ACC112 (cell line): ENCODE measurements at regions not wholly inside any gene's neighbourhood (a gene's known extent, or its start where the extent isn't known, plus 50 kb on each side); places are given as distances from the start of the nearest gene placed in this dataset.

Experiments used
- H2AFZ ChIP-seq: fragments of 200-600 bp; sonication (generic); one replicate; pipeline ENCODE4 v1.6.0; 2017; ENCODE audit warnings: antibody characterized with exemption, low read length; ENCODE audit not compliant: unreplicated experiment
- H3K27ac ChIP-seq: fragments of 200-600 bp; sonication (generic); 2 replicates; pipeline ENCODE4 v1.5.1; 2014; ENCODE audit warnings: low read depth, mild to moderate bottlenecking, antibody characterized with exemption, low read length, moderate library complexity
- H3K27me3 ChIP-seq: fragments of 200-600 bp; sonication (generic); 2 replicates; pipeline ENCODE4 v1.6.1; 2014; ENCODE audit warnings: mild to moderate bottlenecking, antibody characterized with exemption, low read length, moderate library complexity, mixed read lengths; ENCODE audit not compliant: insufficient read depth
- H3K36me3 ChIP-seq: fragments of 200-600 bp; sonication (generic); 2 replicates; pipeline ENCODE4 v1.6.1; 2016; ENCODE audit warnings: mild to moderate bottlenecking, antibody characterized with exemption, low read length, moderate library complexity, mixed read lengths; ENCODE audit not compliant: insufficient read depth
- H3K4me1 ChIP-seq: fragments of 200-600 bp; sonication (generic); one replicate; pipeline ENCODE4 v1.6.1; 2016; ENCODE audit warnings: low read length, mixed read lengths; ENCODE audit not compliant: insufficient read depth, unreplicated experiment, control insufficient read depth
- H3K4me3 ChIP-seq: fragments of 200-600 bp; sonication (generic); 2 replicates; pipeline ENCODE4 v1.5.1; 2014; ENCODE audit warnings: mild to moderate bottlenecking, low read depth, low read length
- H3K79me2 ChIP-seq: fragments of 200-600 bp; sonication (generic); one replicate; pipeline ENCODE4 v1.6.0; 2016; ENCODE audit warnings: low read length; ENCODE audit not compliant: control insufficient read depth, unreplicated experiment, insufficient read depth

- Histone ChIP-seq H3K27me3 (no peaks in the 10 kb centered on the region), H3K36me3 (no peaks in the 10 kb centered on the region), H3K79me2 (no peaks in the 10 kb centered on the region), H3K4me1 (no peaks in the 10 kb centered on the region), H3K27ac (no peak overlapping the region), H2AFZ (no peak overlapping the region), H3K4me3 (no peak overlapping the region)
Observed at GRCh38 chr14:98725191-98725590, 546.8 kb downstream of the BCL11B start.

- H3K4me3 ChIP-seq: no peak overlapping the region
- H3K27me3 ChIP-seq: no peaks in the 10 kb centered on the region
- no peak overlapping the region for H2AFZ ChIP-seq
- H3K36me3 ChIP-seq: no peaks in the 10 kb centered on the region
- no peaks in the 10 kb centered on the region for H3K4me1 ChIP-seq
- H3K27ac ChIP-seq: no peak overlapping the region
- H3K79me2 ChIP-seq: no peaks in the 10 kb centered on the region
Observed at GRCh38 chr14:98725676-98726075, 546.3 kb downstream of the BCL11B start.

GRCh38 chr14:98726585-98727405, 545.2 kb downstream of the BCL11B start:
- no peak overlapping the region for H3K27ac ChIP-seq
- H2AFZ ChIP-seq: no peak overlapping the region
- no peaks in the 10 kb centered on the region for H3K4me1 ChIP-seq
- H3K79me2 ChIP-seq: no peaks in the 10 kb centered on the region
- no peak overlapping the region for H3K4me3 ChIP-seq
- no peaks in the 10 kb centered on the region for H3K36me3 ChIP-seq
- H3K27me3 ChIP-seq: no peaks in the 10 kb centered on the region

GRCh38 chr14:98728024-98728423, 544.0 kb downstream of the BCL11B start:
- Histone ChIP-seq H3K36me3 (no peaks in the 10 kb centered on the region), H3K4me1 (no peaks in the 10 kb centered on the region), H3K79me2 (no peaks in the 10 kb centered on the region), H3K27me3 (no peaks in the 10 kb centered on the region), H2AFZ (no peak overlapping the region), H3K27ac (no peak overlapping the region), H3K4me3 (no peak overlapping the region)

- H3K4me1 ChIP-seq: no peaks in the 10 kb centered on the region
- H3K79me2 ChIP-seq: no peaks in the 10 kb centered on the region
- no peak overlapping the region for H3K27ac ChIP-seq
- H3K27me3 ChIP-seq: no peaks in the 10 kb centered on the region
- no peak overlapping the region for H2AFZ ChIP-seq
- H3K4me3 ChIP-seq: no peak overlapping the region
- H3K36me3 ChIP-seq: no peaks in the 10 kb centered on the region
Observed at GRCh38 chr14:98728836-98729235, 543.2 kb downstream of the BCL11B start.

GRCh38 chr14:98731286-98731685, 540.7 kb downstream of the BCL11B start:
- Histone ChIP-seq H2AFZ (no peak overlapping the region), H3K4me3 (no peak overlapping the region), H3K27me3 (no peaks in the 10 kb centered on the region), H3K4me1 (no peaks in the 10 kb centered on the region), H3K36me3 (no peaks in the 10 kb centered on the region), H3K27ac (no peak overlapping the region), H3K79me2 (no peaks in the 10 kb centered on the region)

GRCh38 chr14:98731701-98732100, 540.3 kb downstream of the BCL11B start:
- Histone ChIP-seq H3K4me1 (no peaks in the 10 kb centered on the region), H2AFZ (no peak overlapping the region), H3K27ac (no peak overlapping the region), H3K27me3 (no peaks in the 10 kb centered on the region), H3K36me3 (no peaks in the 10 kb centered on the region), H3K79me2 (no peaks in the 10 kb centered on the region), H3K4me3 (no peak overlapping the region)

- H3K27ac ChIP-seq: no peak overlapping the region
Observed at GRCh38 chr14:98733536-98733935, 538.5 kb downstream of the BCL11B start.

GRCh38 chr14:98736701-98737338, 535.2 kb downstream of the BCL11B start:
- Histone ChIP-seq H3K4me3 (no peak overlapping the region), H3K79me2 (no peaks in the 10 kb centered on the region), H3K4me1 (no peaks in the 10 kb centered on the region), H3K27ac (no peak overlapping the region), H3K27me3 (no peaks in the 10 kb centered on the region), H3K36me3 (no peaks in the 10 kb centered on the region), H2AFZ (no peak overlapping the region)

More at GRCh38 chr14:98733536-98733935, 538.5 kb downstream of the BCL11B start:
- Histone ChIP-seq H2AFZ (no peak overlapping the region), H3K4me1 (no peaks in the 10 kb centered on the region), H3K36me3 (no peaks in the 10 kb centered on the region), H3K79me2 (no peaks in the 10 kb centered on the region), H3K4me3 (no peak overlapping the region), H3K27me3 (no peaks in the 10 kb centered on the region)

GRCh38 chr14:98741523-98741922, 530.5 kb downstream of the BCL11B start:
- Histone ChIP-seq H3K4me3 (no peak overlapping the region), H3K27me3 (no peaks in the 10 kb centered on the region), H3K79me2 (no peaks in the 10 kb centered on the region), H2AFZ (no peak overlapping the region), H3K27ac (no peak overlapping the region), H3K36me3 (no peaks in the 10 kb centered on the region), H3K4me1 (no peaks in the 10 kb centered on the region)

- Histone ChIP-seq H3K4me1 (no peaks in the 10 kb centered on the region), H3K27me3 (no peaks in the 10 kb centered on the region), H3K36me3 (no peaks in the 10 kb centered on the region), H2AFZ (no peak overlapping the region), H3K79me2 (no peaks in the 10 kb centered on the region), H3K4me3 (no peak overlapping the region), H3K27ac (no peak overlapping the region)
Observed at GRCh38 chr14:98742001-98742400, 530.0 kb downstream of the BCL11B start.
